ENCODE measurements at regions not wholly inside any gene's neighbourhood (a gene's known extent, or its start where the extent isn't known, plus 50 kb on each side); places are given as distances from the start of the nearest gene placed in this dataset.

- Histone ChIP-seq H3K4me3 (ENCODE audit: insufficient read depth, low read length) (no peak overlapping the region), H3K36me3 (ENCODE audit: insufficient read depth, low read length) (no peaks in the 10 kb centered on the region), H3K79me2 (ENCODE audit: insufficient read depth, low read length) (no peaks in the 10 kb centered on the region), H3K4me1 (ENCODE audit: insufficient read depth, low read length) (no peaks in the 10 kb centered on the region), H2AFZ (ENCODE audit: low read length) (no peak overlapping the region), H3K9me3 (ENCODE audit: low read depth, low read length) (no peaks in the 10 kb centered on the region), H3K27ac (ENCODE audit: low read depth, low read length) (no peak overlapping the region), H3K27me3 (ENCODE audit: insufficient read depth, low read length) (no peaks in the 10 kb centered on the region), H4K20me1 (ENCODE audit: insufficient read depth, low read length) (no peaks in the 10 kb centered on the region), H3K4me2 (ENCODE audit: insufficient read depth, low read length) (no peak overlapping the region)
- no peak for DNase-seq (ENCODE audit: insufficient read length, low spot score, missing footprints)
- TF ChIP-seq, protein P1, sequence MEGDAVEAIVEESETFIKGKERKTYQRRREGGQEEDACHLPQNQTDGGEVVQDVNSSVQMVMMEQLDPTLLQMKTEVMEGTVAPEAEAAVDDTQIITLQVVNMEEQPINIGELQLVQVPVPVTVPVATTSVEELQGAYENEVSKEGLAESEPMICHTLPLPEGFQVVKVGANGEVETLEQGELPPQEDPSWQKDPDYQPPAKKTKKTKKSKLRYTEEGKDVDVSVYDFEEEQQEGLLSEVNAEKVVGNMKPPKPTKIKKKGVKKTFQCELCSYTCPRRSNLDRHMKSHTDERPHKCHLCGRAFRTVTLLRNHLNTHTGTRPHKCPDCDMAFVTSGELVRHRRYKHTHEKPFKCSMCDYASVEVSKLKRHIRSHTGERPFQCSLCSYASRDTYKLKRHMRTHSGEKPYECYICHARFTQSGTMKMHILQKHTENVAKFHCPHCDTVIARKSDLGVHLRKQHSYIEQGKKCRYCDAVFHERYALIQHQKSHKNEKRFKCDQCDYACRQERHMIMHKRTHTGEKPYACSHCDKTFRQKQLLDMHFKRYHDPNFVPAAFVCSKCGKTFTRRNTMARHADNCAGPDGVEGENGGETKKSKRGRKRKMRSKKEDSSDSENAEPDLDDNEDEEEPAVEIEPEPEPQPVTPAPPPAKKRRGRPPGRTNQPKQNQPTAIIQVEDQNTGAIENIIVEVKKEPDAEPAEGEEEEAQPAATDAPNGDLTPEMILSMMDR (IDR thresholded peaks at IDR 0.05; ENCODE audit: extremely low read depth, low read depth, low read length) = no peak
Observed at GRCh38 chr9:12954441-12954840, 179.6 kb downstream of the LURAP1L start.

DNA sequence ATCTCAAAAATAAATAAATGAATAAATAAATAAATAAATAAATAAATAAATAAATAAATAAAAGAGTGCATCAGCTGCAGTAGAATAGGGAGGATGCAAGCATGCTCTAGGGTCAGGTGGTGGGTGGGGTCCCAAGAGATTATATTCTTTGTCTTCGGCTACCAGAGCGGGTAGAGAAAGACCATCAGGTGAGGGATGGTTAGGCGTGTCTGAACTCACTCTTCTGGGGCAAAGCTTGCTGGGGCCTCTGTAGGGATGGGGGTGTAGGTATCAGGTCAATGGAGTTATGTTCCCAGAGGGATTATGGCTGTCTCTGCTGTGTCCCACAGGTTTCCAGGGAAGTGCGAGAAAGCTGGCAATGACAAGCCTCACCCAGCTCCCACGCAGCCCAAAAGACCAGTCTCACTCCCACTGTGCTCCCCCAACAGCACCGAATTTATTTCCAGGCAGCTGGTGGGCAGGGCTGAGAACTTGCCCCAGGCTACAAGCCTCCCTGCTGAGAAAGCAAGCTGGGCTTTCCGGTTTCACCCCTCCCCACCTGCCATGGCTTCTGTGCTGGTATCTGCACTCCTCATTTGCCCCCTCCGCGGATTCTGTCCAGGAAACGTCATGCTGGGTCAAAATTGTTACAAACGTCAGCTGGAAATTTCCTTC lies 180.8 kb downstream of the LURAP1L start:
- Histone ChIP-seq H3K4me1 (ENCODE audit: insufficient read depth, low read length) (no peaks in the 10 kb centered on the region), H3K27me3 (ENCODE audit: insufficient read depth, low read length) (no peaks in the 10 kb centered on the region), H2AFZ (ENCODE audit: low read length) (no peak overlapping the region), H3K9me3 (ENCODE audit: low read depth, low read length) (no peaks in the 10 kb centered on the region), H4K20me1 (ENCODE audit: insufficient read depth, low read length) (no peaks in the 10 kb centered on the region), H3K4me2 (ENCODE audit: insufficient read depth, low read length) (no peak overlapping the region), H3K27ac (ENCODE audit: low read depth, low read length) (no peak overlapping the region), H3K4me3 (ENCODE audit: insufficient read depth, low read length) (no peak overlapping the region), H3K36me3 (ENCODE audit: insufficient read depth, low read length) (no peaks in the 10 kb centered on the region), H3K79me2 (ENCODE audit: insufficient read depth, low read length) (no peaks in the 10 kb centered on the region)
- DNase-seq (ENCODE audit: insufficient read length, low spot score, missing footprints) = no peak
- TF ChIP-seq, protein P1 (IDR thresholded peaks at IDR 0.05; ENCODE audit: extremely low read depth, low read depth, low read length) = no peak

DNA sequence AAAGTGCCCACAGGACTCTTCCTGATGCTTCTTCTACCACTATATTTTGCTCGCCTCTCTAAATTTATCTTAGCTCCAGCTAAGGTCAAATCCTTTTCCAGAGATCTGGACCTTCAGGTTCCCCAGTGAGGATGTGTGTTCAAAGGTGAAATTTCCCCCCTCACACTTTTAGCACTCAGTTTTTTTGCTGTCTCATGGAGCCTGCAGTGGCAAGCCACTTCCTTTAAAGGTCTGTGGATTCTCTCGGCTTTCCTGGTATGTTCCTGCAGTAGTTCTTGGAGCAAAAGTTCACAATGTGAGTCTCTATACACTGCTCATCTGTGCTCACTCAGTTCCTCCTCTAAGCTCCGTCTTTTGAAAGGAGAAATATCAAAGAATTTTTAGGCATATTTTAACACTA lies 181.4 kb downstream of the LURAP1L start:
- Histone ChIP-seq H3K4me3 (ENCODE audit: insufficient read depth, low read length) (no peak overlapping the region), H4K20me1 (ENCODE audit: insufficient read depth, low read length) (no peaks in the 10 kb centered on the region), H2AFZ (ENCODE audit: low read length) (peak overlapping the region; percentile 56), H3K27me3 (ENCODE audit: insufficient read depth, low read length) (no peaks in the 10 kb centered on the region), H3K9me3 (ENCODE audit: low read depth, low read length) (no peaks in the 10 kb centered on the region), H3K27ac (ENCODE audit: low read depth, low read length) (no peak overlapping the region), H3K4me2 (ENCODE audit: insufficient read depth, low read length) (no peak overlapping the region), H3K36me3 (ENCODE audit: insufficient read depth, low read length) (no peaks in the 10 kb centered on the region), H3K79me2 (ENCODE audit: insufficient read depth, low read length) (no peaks in the 10 kb centered on the region), H3K4me1 (ENCODE audit: insufficient read depth, low read length) (peaks cover under 1% of the 10 kb centered on the region)
- TF ChIP-seq, protein P1 (IDR thresholded peaks at IDR 0.05; ENCODE audit: extremely low read depth, low read depth, low read length) = no peak
- DNase-seq (ENCODE audit: insufficient read length, low spot score, missing footprints) = no peak

- no peaks in the 10 kb centered on the region for H3K27me3 ChIP-seq (ENCODE audit: insufficient read depth, low read length)
- no peak overlapping the region for H3K27ac ChIP-seq (ENCODE audit: low read depth, low read length)
- TF ChIP-seq, protein P1 (IDR thresholded peaks at IDR 0.05; ENCODE audit: extremely low read depth, low read depth, low read length) = no peak
- no peaks in the 10 kb centered on the region for H3K9me3 ChIP-seq (ENCODE audit: low read depth, low read length)
- H2AFZ ChIP-seq (ENCODE audit: low read length) = no peak overlapping the region
- no peaks in the 10 kb centered on the region for H3K79me2 ChIP-seq (ENCODE audit: insufficient read depth, low read length)
- no peak for DNase-seq (ENCODE audit: insufficient read length, low spot score, missing footprints)
- peaks cover 4% of the 10 kb centered on the region for H3K4me1 ChIP-seq (ENCODE audit: insufficient read depth, low read length)
- no peaks in the 10 kb centered on the region for H4K20me1 ChIP-seq (ENCODE audit: insufficient read depth, low read length)
- H3K4me2 ChIP-seq (ENCODE audit: insufficient read depth, low read length) = no peak overlapping the region
- H3K4me3 ChIP-seq (ENCODE audit: insufficient read depth, low read length) = no peak overlapping the region
- H3K36me3 ChIP-seq (ENCODE audit: insufficient read depth, low read length) = no peaks in the 10 kb centered on the region
Observed at GRCh38 chr9:12956805-12957204, 182.0 kb downstream of the LURAP1L start.

Data from osteoblast (primary cell).